Kidney tubule cell (primary cell): ENCODE measurements at regions not wholly inside any gene's neighbourhood (a gene's known extent, or its start where the extent isn't known, plus 50 kb on each side); places are given as distances from the start of the nearest gene placed in this dataset.

Experiments used
- DNase-seq: peaks from one replicate; pipeline ENCODE4 v3.0.0-alpha.2; 2018; ENCODE audit warnings: low spot score

DNA sequence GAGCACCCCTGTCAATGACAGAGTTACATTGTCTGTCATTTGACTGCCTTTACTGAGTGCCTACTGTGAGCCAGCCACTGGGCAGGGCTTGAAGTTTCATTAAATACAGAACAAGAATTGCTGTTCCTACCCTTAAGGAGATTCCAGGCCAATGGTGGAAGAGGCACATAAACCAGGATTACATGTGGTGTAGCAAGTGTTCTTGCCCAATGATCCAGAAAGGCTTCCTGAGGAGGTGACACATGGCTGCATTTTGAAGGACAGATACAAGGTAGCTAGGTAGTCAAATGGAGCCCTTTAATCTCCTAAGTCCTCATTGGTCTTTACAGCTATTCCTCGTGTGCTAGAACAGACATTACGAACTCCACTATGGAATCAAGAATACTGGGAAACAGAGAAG is 312.7 kb downstream of the ETAA1 start:
- DNase-seq, result peak; percentile 32

DNA sequence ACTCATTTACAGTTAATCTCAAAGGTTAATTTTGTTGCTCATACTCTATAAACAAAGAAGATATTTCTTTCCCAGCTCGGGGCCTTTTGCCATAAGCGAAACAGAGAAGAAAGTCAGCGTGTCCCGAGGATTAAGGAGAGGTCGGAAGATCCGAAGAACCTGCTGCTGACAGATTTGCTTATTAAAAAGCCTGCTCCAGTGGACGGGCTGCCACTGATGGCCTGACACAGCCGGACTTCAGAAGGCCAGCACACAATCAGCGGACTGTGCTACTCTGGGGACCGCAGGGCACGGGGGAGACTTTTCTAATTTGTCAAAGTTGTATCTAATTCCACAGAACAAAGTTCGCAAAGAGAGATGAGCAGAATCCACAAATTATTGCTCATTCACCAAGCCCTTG is 315.4 kb downstream of the ETAA1 start:
- no peak for DNase-seq

DNA sequence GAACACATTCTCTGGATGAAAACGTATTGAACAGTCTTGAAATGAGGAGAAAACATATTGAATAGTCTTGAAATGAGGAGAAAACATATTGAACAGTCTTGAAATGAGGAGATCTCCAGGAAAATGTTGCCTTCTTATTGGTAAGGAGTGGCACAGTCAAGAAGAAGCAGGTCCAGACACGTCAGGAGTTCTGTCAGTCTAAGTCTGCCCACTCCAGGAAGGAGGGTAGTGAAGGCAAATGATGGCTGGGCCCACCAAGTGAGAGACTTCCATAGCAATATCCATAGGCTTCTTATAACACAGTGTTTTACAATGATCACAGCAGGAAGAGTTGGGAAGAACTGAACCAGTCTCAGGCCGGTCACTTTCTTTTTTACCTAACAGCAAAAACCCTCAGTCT is 316.2 kb downstream of the ETAA1 start:
- DNase-seq, result no peak

DNA sequence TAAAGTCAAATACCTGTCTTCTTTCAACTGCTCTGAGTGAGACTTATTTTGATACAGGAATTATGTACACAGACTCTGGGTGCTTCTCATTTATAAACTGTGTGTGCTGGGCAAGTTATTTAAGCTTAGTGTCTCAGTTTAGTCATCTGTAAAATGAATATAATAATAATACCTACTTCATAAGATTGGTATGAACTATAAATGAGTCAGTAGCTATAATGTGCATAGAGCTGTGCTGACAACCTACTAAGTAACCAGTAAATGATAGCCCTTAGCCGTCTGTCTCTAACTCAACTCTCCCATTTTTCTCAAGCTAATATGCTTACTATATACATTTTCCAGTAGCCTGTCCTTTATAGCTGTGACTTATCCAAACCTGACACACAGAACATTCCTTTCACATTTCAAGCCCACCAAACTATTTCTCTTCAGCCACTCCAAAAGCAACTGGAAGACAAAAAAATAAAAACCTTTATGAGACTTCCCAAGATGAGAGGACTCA is 319.8 kb downstream of the ETAA1 start:
- peak; percentile 58 for DNase-seq

DNA sequence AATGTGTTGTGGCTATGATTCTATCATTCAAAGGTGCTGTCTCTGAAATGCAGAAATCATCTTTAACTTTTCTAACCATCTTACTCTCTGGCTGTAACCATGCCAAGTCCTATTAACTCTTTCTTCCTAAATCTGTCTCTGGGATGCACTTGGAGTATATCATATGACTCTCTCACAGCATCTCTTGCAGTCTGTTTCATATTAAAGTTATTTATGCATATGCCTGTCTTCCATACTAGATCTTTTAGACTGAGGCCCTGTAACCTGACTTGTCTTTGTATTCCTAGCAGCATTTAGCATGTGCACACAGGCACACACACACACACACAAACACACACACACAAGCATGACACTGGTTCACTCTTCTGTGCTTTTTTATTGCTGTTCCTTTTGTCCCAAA is 320.6 kb downstream of the ETAA1 start:
- DNase-seq, result no peak

DNA sequence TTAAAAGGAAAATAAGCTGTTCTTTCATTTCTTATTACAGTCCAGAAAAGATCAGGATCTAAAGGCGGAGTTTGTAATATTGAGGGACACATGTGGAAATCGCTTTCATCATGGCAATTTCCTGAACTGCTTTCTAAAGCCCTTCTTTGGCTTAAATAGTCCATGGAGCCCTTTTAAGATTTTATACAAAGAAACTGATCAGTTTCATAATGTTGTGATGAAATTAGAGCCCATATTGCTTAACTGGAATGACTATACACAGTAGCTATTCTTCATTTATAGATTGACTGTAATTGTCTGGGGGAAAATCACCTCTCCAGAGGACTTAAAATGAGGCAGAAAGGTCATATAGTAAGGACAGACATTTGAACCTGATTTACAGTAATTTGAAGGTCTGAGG is 322.2 kb downstream of the ETAA1 start:
- DNase-seq, result no peak

DNA sequence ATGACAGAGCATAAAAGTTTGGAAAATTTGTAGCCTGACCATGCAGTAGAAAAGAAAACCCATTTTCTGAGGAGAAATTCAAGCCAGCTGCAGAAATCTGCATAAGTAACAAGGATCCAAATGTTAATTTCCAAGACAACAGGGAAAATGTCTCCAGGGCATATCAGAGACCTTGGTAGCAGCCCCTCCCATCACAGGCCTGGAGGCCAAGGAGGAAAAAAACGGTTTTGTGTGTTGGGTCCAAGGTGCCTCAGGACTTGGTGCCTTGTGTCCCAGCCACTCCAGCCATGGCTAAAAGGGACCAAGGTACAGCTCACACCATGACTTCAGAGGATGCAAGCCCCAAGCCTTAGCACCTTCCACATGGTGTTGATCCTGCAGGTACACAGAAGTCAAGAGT is 324.4 kb downstream of the ETAA1 start:
- DNase-seq, result no peak

DNA sequence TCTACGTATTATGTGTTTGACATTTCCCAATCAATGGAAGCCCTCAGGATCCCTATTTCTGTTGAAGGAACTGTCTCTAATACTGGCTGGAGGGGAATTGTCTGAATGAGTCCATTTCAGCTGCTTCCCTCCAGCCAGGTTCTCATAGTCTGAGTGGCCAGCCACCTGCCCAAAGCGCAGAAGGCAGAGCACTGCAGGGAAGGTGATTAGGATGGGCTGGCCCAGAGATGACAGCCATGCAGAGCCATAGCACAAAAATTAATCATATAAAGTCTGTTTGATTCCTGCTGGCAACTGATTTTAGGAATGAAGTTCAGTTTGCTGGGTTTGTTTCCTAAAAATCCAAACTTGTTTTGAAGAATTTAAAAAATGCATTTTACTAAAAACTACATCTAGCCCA is 327.1 kb downstream of the ETAA1 start:
- no peak for DNase-seq

DNA sequence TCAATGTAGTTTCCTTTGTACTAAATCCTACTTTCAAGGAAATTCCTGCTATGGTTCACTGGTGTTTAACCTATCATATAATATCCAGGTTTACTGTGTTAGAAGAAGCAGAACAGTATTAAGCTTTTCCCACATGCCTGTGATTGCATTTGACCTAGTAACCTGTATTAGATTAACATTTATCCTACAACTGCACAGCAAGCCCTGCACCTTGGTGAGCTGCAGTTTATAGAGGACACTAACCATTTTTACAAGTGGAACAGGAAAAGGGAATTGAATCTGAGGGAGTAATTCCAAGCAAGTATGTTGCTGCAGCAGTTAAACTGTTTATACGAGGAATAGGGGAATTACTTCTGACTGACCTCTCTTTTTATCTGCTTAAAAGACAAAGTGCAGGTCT is 328.6 kb downstream of the ETAA1 start:
- no peak for DNase-seq

DNA sequence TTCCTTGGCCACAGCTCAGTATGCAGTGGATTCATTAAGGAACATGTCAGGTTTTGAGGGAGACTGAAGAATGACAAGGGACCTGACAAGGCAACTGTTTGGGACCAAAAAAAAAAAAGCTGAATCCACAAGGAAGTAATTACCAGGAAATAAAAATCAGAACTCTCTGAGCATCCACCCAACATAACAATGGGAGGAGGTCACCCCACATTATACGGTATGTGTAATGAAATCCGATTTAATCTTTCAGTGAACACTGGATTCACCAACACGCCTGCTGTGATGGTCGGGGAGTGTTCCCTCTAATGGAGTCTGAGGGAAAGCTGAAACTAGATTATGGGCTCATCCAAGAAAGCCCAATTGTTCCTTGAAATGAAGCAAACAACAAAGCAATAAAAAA is 329.3 kb downstream of the ETAA1 start:
- DNase-seq, result peak; percentile 31

DNA sequence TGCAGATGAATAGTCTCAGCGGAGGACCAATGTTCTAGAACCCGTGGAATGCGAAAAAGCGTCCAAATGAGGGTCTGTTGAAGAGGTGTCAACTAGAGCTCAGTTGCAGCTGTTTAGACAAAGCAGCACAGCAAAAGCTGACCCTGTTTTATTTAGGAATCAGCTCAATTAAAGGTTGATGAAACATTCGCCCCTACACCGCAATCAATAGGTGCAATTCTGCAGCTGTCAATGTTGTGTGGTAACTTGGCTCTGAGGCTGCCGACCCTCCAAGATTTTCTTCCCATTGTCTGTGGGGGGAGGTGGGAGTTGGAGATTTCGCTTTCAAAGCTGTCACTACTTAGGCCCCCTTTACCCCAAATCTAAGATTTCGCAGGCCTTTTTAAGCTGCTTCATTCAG is 330.0 kb downstream of the ETAA1 start:
- DNase-seq, result no peak

DNA sequence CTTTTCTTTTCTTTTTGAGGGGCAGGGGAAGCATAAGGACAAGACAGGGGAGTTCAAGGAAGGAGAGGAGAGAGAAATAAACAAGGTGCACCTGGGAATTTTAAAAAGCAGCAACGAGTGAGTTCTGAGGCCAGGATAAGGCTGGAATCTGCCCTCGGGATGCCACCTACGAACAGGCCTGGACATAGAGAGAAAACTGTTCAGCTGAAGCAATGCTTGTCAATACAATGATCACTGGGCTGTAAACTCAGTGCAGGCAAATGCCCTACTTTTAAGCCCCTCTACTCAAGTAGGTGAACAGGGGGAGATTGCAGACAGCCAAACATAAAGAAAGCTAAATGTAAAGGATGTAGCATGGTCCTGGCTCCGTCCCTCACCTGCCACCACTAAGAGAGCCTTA is 330.5 kb downstream of the ETAA1 start:
- DNase-seq, result no peak

DNA sequence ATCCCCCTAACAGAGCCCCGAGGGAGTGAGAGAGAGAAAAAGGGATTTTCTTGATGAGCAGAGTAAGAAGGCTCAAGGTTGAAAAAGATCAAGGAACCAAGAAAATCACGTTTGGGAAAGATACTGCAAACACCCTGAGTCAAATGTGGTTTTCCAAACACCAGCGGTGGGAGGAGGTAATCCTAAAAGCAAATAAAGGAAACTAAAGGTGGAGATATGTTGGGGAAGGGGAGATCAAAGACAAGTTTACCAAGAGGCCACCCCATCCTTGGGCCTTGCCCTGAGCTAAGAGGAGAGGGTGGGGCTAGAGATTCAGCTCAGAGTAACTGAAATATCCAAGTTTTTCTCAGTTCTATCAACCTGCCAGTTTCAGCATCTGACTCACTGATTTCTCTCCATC is 332.3 kb downstream of the ETAA1 start:
- DNase-seq, result no peak

DNA sequence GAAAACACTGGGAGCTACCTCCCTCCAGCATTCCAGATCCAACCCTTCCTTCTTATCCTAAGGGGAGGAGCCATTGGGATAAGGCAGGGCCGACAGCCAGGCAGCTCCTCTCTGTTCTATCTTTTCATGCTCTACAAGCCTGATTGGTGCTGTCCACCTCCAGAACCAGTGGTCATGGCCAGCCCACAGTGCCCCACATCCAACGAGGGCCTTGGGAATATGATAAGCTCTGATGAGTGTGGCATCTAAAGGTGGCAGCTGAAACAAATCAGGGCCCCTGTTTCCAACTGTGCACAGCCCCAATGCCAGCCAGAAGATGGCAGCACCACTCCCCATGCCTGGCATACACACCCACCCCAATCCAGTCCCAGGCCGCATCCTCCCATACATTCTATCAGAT is 329.3 kb downstream of the C1D start:
- peak; percentile 55 for DNase-seq

DNA sequence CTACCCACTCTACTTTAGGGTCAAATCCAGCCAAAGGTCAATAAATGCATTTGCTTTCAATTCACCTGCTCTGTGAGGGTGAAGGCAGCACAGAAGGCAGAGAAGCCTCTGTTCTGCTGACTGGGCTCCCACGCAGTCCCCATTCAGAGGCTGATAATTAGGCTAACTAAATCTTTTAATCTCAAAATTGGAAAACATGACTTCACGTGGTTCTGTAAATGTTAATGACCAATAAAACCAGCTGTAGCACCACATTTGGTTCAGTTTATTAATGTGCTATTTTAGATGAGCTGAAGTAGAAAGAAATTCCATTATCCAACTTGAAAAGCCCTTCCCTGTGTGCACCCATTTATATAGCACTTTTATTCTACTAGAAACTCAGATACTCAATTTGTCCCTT is 310.6 kb downstream of the C1D start:
- no peak for DNase-seq

DNA sequence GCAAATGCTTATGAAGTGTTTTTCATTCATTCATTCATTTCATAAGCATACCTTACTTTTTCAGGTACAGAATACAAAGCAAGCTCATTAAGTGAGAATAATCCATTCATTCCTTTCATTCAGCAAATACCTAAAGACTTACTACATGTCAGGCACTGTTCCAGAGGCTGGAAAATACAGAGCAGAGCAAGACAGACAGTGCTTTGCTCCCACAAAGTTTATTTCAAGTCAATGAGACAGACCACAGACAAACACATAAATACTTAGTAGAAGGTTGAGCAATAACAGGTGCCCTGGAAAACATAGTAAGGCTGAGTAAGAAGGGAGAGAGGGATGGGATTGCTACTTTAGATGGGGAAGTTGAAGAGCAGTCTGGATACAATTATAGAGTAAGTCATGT is 309.8 kb downstream of the C1D start:
- DNase-seq, result peak; percentile 77

DNA sequence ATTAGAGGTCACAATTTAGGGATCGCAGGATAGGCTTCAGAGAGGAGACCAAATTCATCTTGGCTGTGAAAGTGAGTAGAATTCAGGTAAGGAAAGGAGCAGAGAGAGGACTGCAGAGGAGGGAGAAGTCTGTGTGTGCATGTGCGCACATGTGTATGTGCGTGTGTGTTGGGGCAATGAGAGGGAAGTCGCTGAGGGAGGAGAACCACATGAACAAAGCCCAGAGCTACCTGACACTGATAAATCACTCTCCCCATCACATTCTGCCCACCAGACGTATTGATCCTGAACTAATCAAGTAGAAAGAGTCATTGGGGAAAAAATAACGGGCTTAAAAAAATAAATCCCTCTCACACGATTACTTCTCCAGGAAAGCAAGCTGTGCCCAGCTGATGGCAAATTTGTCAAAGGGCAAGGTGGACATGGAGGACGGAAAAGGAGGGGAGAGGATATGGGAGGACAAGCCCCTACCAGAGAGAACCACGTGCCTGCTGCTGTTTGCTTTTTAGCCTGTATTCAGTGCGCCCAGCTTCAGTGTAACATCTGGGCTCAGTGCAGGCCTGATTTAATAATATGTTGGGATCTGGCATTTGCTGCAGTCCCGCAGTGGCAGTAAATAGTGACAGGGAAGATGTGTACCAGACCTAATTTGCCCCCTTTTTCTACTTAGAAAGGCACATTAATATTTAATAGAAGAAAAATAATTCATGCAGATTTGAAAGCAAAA is 307.5 kb downstream of the C1D start:
- no peak for DNase-seq

DNA sequence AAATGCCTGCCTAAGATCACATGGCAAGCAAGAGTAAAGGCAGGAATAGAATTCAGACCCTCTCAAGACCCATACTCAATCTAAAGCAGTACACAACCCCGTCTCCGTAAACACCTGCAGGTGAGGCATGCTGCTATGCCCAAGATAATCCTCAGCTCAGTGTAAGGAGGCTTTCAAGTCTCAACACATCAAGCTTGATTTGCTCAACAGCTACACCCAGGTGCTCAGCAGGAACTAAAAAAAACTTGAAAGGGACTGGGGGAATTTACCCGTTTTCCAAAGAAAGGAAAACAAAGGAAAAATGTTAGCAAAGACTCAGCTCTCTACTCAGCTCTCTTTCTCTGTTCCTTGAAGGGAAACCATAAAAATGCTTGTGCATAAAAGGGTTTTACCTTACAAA is 301.8 kb downstream of the C1D start:
- DNase-seq, result no peak

DNA sequence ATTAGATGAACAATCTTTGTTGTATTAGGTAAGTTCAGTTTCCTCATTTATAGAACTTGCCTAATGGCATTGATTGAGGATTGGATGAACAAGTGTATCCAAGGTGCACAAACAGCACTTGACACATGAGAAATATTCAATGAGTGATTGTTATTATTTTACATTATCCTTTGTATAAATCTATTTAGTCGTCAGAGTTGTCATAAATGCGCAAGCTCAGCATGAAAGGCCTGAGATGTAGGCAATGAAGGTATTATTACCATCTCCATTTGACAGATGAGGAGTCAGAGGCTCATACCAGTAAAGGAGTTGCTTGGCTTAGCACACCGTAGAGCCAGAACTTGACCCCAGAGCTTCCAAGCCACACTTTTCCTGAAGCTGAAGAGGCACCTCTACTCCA is 291.4 kb downstream of the C1D start:
- no peak for DNase-seq

DNA sequence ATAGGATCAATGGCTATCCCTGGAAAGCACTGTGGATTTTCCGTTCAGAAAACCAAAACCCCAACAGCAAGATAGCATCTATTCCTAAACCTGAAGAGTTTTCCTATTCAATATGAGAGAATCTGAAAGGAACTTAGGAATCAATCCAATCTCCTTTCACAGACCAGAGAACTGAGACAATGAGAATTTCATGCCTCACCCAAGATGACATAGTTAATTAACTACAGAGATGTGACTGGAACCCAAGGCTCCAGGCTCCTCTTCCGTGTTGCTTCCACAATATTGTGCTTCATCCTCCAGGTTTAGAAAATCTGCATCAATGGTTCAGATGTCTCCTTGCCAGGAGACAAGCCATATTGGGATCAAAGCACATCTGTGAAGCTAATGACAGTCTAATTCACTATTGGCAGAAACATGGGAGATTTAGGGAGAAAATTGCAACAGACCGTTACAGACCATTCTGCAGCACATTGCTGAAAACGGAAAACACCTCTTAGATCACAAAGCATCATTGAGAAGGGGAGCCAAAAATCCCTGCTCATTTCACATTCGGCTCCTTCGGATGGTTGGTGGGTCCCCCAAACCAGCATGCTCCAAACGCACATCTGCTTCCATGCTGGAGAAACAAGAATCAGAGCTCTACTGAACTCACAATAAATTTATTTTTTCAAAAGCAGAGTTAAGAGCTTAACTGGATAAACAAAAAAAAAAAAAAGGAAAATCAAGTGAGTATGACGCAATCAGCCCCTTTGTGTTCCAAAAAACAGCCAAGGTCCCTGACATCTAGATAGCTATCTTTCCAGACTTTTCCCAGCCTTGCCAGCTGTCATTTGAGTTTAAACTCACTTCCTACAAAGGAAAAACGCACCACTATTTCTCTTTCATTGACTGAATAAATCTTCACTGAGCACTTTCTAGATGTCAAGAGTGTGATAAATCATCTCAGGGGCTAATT is 290.3 kb downstream of the C1D start:
- peak; percentile 27 for DNase-seq

DNA sequence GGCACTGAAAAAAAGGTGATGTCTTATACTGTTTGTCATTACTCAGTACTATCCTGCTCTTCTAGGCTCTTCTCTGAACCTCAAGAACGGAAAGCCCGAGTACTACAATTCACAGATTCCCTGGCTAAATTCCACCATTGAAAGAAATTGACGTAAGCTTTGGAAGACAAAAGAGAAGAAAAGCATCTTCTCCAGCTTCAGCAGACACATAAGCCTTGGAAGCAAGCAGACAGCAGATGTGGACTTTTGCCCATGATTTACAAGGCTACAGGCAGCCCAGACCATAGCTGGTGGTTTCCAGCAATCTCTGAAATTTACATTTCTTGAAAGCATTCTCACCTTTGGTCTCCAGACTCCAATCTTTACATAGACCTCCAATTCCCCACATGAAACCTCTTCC is 289.0 kb downstream of the C1D start:
- DNase-seq, result no peak

DNA sequence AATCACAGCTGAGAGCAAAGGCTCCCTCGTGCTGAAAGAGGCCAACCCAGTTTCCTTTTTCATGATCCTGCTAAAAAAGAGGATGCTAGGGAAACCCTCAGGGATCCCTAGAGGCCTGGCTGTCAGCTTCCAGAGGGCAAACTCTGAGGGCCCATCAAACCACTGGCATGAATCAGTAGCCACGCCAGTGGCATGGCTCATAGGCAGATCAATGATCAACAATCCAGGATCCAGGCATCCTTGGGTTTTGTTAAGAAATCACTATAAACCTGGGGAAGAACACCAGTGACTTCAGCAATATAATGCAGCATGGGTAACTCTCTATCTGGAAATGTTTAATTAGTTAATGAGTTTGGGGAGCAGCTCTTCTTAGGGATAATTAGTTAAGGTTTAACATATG is 286.5 kb downstream of the C1D start:
- peak; percentile 71 for DNase-seq

DNA sequence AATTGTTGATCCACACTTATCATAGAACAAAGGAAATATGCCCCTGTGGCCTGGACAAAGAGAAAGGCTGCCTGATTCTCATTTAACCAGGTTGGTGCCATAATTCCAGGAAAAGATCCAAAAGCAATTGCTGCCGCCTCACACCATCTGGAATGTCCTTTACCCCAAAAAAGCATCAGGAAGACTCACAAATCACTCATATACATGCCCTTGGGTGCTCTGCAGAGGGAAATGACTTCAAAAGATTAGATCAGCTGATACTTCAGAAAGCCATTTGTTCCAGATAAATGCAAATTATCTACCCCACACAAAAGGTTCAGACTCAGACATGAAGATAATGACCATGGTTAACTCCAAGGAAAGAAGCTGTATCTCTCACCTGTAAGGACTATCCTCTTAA is 285.8 kb downstream of the C1D start:
- no peak for DNase-seq
